SK-N-SH (cell line): ENCODE measurements at regions not wholly inside any gene's neighbourhood (a gene's known extent, or its start where the extent isn't known, plus 50 kb on each side); places are given as distances from the start of the nearest gene placed in this dataset.

Source experiments
- CTCF ChIA-PET: fragments of 300-600, 350-600 bp; formaldehyde crosslinking; extraction: SDS; loops from one replicate; lab custom pipeline; 2021; lab: Yijun Ruan, JAX
- POLR2A ChIA-PET: fragments of 350-600 bp; sonication (Branson Sonifier 250); formaldehyde crosslinking; extraction: SDS; loops from one replicate; lab custom pipeline; 2020; ENCODE audit warnings: antibody characterized with exemption, inconsistent platforms; lab: Yijun Ruan, JAX
- DNase-seq: peaks from one replicate; pipeline ENCODE4 v3.0.0; 2012
- H2AFZ ChIP-seq: fragments of 200-600 bp; sonication (generic); 2 replicates; pipeline ENCODE4 v1.8.1; 2016; ENCODE audit warnings: antibody characterized with exemption, mild to moderate bottlenecking, low read depth
- H3F3A ChIP-seq: fragments of 200-600 bp; sonication (generic); replicated peaks from 2 replicates; pipeline ENCODE3; 2016; ENCODE audit warnings: antibody characterized with exemption, mild to moderate bottlenecking; ENCODE audit not compliant: insufficient read depth
- H3K27ac ChIP-seq, 2 experiments: fragments of 200-500 bp in 1 of 2; fragments of 200-600 bp in 1 of 2; sonication (Bioruptor generic) in 1 of 2; sonication (generic), shearing (Covaris generic) in 1 of 2; 2 replicates each; pipeline versions ENCODE4 v1.5.1 to v1.6.1; 2014 to 2016; ENCODE audit warnings: low read depth in 2 of 2, inconsistent platforms in 1 of 2, low read length in 1 of 2, mild to moderate bottlenecking in 1 of 2, mixed read lengths in 1 of 2
- H3K27me3 ChIP-seq: fragments of 200-600 bp; sonication (generic), shearing (Covaris generic); 2 replicates; pipeline ENCODE4 v1.6.1; 2016; ENCODE audit warnings: mixed run types; ENCODE audit not compliant: insufficient read depth
- H3K36me3 ChIP-seq, 2 experiments: fragments of 200-500 bp in 1 of 2; fragments of 200-600 bp in 1 of 2; sonication (Bioruptor generic) in 1 of 2; sonication (generic) in 1 of 2; replicated peaks in 1 of 2; 2 replicates each; pipeline versions ENCODE3 to v1.5.1; 2014 to 2016; ENCODE audit warnings: low read length in 1 of 2, mild to moderate bottlenecking in 1 of 2; ENCODE audit not compliant: insufficient read depth in 2 of 2, control insufficient read depth in 1 of 2
- H3K4me1 ChIP-seq, 2 experiments: fragments of 200-500 bp in 1 of 2; fragments of 200-600 bp in 1 of 2; sonication (Bioruptor generic) in 1 of 2; sonication (generic), shearing (Covaris generic) in 1 of 2; 2 replicates each; pipeline versions ENCODE4 v1.5.1 to v1.6.1; 2014 to 2016; ENCODE audit warnings: low read depth in 1 of 2, low read length in 1 of 2, mixed run types in 1 of 2; ENCODE audit not compliant: insufficient read depth in 2 of 2, control insufficient read depth in 1 of 2
- H3K4me2 ChIP-seq: fragments of 200-600 bp; sonication (generic), shearing (Covaris generic); 2 replicates; pipeline ENCODE4 v1.6.1; 2017; ENCODE audit warnings: mixed run types
- H3K4me3 ChIP-seq, 2 experiments: fragments of 200-500 bp in 1 of 2; fragments of 200-600 bp in 1 of 2; sonication (Bioruptor generic) in 1 of 2; sonication (generic), shearing (Covaris generic) in 1 of 2; 2 replicates each; pipeline versions ENCODE4 v1.5.1 to v1.8.1; 2014 to 2016; ENCODE audit warnings: low read depth in 2 of 2, inconsistent platforms in 1 of 2, low read length in 1 of 2, mild to moderate bottlenecking in 1 of 2, mixed read lengths in 1 of 2, moderate library complexity in 1 of 2
- H3K79me2 ChIP-seq: fragments of 200-600 bp; sonication (generic); 2 replicates; pipeline ENCODE4 v1.8.1; 2017; ENCODE audit warnings: mild to moderate bottlenecking; ENCODE audit not compliant: insufficient read depth
- H3K9ac ChIP-seq: fragments of 200-600 bp; sonication (generic); 2 replicates; pipeline ENCODE4 v1.6.1; 2017; ENCODE audit warnings: mixed run types
- H3K9me2 ChIP-seq: fragments of 200-600 bp; sonication (generic); 2 replicates; pipeline ENCODE4 v1.6.1; 2017; ENCODE audit warnings: mixed run types
- H3K9me3 ChIP-seq: fragments of 200-600 bp; sonication (generic); 2 replicates; pipeline ENCODE4 v1.6.1; 2017; ENCODE audit warnings: mixed run types, mild to moderate bottlenecking, moderate library complexity
- H4K20me1 ChIP-seq: fragments of 200-600 bp; sonication (generic); 2 replicates; pipeline ENCODE4 v1.6.1; 2017; ENCODE audit warnings: mild to moderate bottlenecking, mixed run types; ENCODE audit not compliant: insufficient read depth
- IRF3 ChIP-seq: fragments of 150-350 bp; IDR thresholded peaks from 2 replicates; pipeline ENCODE4 v1.6.1; 2016; ENCODE audit warnings: mild to moderate bottlenecking, low read depth, low read length
- NFIC ChIP-seq: IDR thresholded peaks from 2 replicates; pipeline ENCODE4 v1.4.0; 2012; ENCODE audit warnings: borderline replicate concordance
- PBX3 ChIP-seq: IDR thresholded peaks from 2 replicates; pipeline ENCODE4; 2012
- RAD21 ChIP-seq: IDR thresholded peaks from 2 replicates; pipeline ENCODE4 v1.6.1; 2012; ENCODE audit warnings: mild to moderate bottlenecking, low read length
- REST ChIP-seq: IDR thresholded peaks from 2 replicates; pipeline ENCODE4 v1.6.1; 2012; ENCODE audit warnings: mild to moderate bottlenecking, low read depth, low read length, moderate library complexity
- RXRA ChIP-seq: IDR thresholded peaks from 2 replicates; pipeline ENCODE4 v1.4.0; 2012; ENCODE audit warnings: low read depth, mild to moderate bottlenecking, borderline replicate concordance
- TCF12 ChIP-seq: IDR thresholded peaks from 2 replicates; pipeline ENCODE4 v1.4.0; 2012
- WGBS: methylation state at CpG from one replicate; pipeline ENCODE4 v1.1.6; 2017; ENCODE audit warnings: low lambda C conversion rate; 5-methylcytosine and 5-hydroxymethylcytosine counted together

- H3K27me3 ChIP-seq = no peaks in the 10 kb centered on the region
- H3F3A ChIP-seq = no peaks in the 10 kb centered on the region
- H3K4me3 ChIP-seq = no peak overlapping the region
- no peak overlapping the region for H3K27ac ChIP-seq
- H3K9me3 ChIP-seq = no peaks in the 10 kb centered on the region
- TF ChIP-seq NFIC (no peak), RXRA (no peak)
- no peaks in the 10 kb centered on the region for H3K36me3 ChIP-seq
- H3K4me1 ChIP-seq = peaks cover 0 to 6% of the 10 kb centered on the region in 2 experiments; a peak in 2 of 4 replicates
- no peak overlapping the region for H3K9ac ChIP-seq
- H4K20me1 ChIP-seq = no peaks in the 10 kb centered on the region
- POLR2A ChIA-PET = no interaction called here
- WGBS = 35% methylated on average over 1 of the region's 1 CpG
- no peak overlapping the region for H2AFZ ChIP-seq
- CTCF ChIA-PET = no interaction called here
- no peak overlapping the region for H3K4me2 ChIP-seq
- no peaks in the 10 kb centered on the region for H3K9me2 ChIP-seq
- no peaks in the 10 kb centered on the region for H3K79me2 ChIP-seq
- no peak for DNase-seq
These were observed 519.4 kb downstream of the HDGFL1 start for GRCh38 chr6:23088761-23089160.

GRCh38 chr6:23089981-23090380 lies 520.6 kb downstream of the HDGFL1 start:
- H3K27ac ChIP-seq = no peak overlapping the region
- H3K9me3 ChIP-seq = no peaks in the 10 kb centered on the region
- ChIA-PET CTCF (no interaction called here), POLR2A (no interaction called here)
- no peaks in the 10 kb centered on the region for H3K9me2 ChIP-seq
- no peak overlapping the region for H3K4me2 ChIP-seq
- H3F3A ChIP-seq = no peaks in the 10 kb centered on the region
- H4K20me1 ChIP-seq = no peaks in the 10 kb centered on the region
- TF ChIP-seq REST (no peak), PBX3 (no peak), TCF12 (no peak), RAD21 (no peak), IRF3 (no peak)
- WGBS = 70% methylated on average over 5 of the region's 5 CpGs
- H3K79me2 ChIP-seq = no peaks in the 10 kb centered on the region
- no peak overlapping the region for H3K9ac ChIP-seq
- no peaks in the 10 kb centered on the region for H3K27me3 ChIP-seq
- peaks cover 0 to 6% of the 10 kb centered on the region in 2 experiments; a peak in 2 of 4 replicates for H3K4me1 ChIP-seq
- no peak for DNase-seq
- H3K36me3 ChIP-seq = no peaks in the 10 kb centered on the region
- H2AFZ ChIP-seq = no peak overlapping the region
- no peak overlapping the region for H3K4me3 ChIP-seq
